ENCODE measurements at regions not wholly inside any gene's neighbourhood (a gene's known extent, or its start where the extent isn't known, plus 50 kb on each side); places are given as distances from the start of the nearest gene placed in this dataset.

- no peak overlapping the region for H2AFZ ChIP-seq (ENCODE audit: control insufficient read depth, low read length)
- H3K9me1 ChIP-seq (ENCODE audit: control insufficient read depth, extremely low read depth, insufficient read depth, low read length) = no peaks in the 10 kb centered on the region
- no peaks in the 10 kb centered on the region for H3K36me3 ChIP-seq (ENCODE audit: control insufficient read depth in 2 of 2, extremely low read depth in 1 of 2, insufficient read depth in 2 of 2, low read length in 2 of 2)
- no peaks in the 10 kb centered on the region for H3K4me1 ChIP-seq (ENCODE audit: control insufficient read depth, extremely low read depth, insufficient read depth, low read length)
- no peak overlapping the region for H3K27ac ChIP-seq (ENCODE audit: control insufficient read depth, insufficient read depth, low read length)
- DNase-seq (ENCODE audit: low read depth, low spot score) (no peak), FAIRE-seq (no peak)
- no peak overlapping the region for H3K4me2 ChIP-seq (ENCODE audit: control insufficient read depth, extremely low read depth, insufficient read depth, low read depth, low read length)
- H4K20me1 ChIP-seq (ENCODE audit: control insufficient read depth, extremely low read depth, insufficient read depth, low read length) = no peaks in the 10 kb centered on the region
- no peaks in the 10 kb centered on the region for H3K79me2 ChIP-seq (ENCODE audit: control insufficient read depth, insufficient read depth, low read length)
- no peaks in the 10 kb centered on the region for H3K9me3 ChIP-seq (ENCODE audit: control insufficient read depth, low read depth, low read length)
- dilution Hi-C loops (cut with MboI; ENCODE audit: extremely low pct_ligation_motif_present, low sequenced_read_pairs) = no loop called here
- TF ChIP-seq EZH2 (IDR thresholded peaks at IDR 0.05; ENCODE audit: low read length) (no peak), CTCF (optimal IDR thresholded peaks at IDR 0.05 in 1 of 3, IDR thresholded peaks at IDR 0.05 in 1 of 3, conservative IDR thresholded peaks at IDR 0.05 in 1 of 3; ENCODE audit: extremely low read depth in 1 of 3, insufficient read depth in 2 of 3, low read length in 3 of 3) (no peak)
- no peaks in the 10 kb centered on the region for H3K27me3 ChIP-seq (ENCODE audit: control insufficient read depth, extremely low read depth, insufficient read depth, low read length)
- H3K4me3 ChIP-seq (ENCODE audit: control insufficient read depth in 2 of 3, extremely low read depth in 1 of 3, insufficient read depth in 2 of 3, low read depth in 1 of 3, low read length in 3 of 3) = no peak overlapping the region
- no peak overlapping the region for H3K9ac ChIP-seq (ENCODE audit: control insufficient read depth, extremely low read depth, insufficient read depth, low read length)
These were observed 866.0 kb upstream of the NR2F2 start for GRCh38 chr15:95464509-95464908.

DNA sequence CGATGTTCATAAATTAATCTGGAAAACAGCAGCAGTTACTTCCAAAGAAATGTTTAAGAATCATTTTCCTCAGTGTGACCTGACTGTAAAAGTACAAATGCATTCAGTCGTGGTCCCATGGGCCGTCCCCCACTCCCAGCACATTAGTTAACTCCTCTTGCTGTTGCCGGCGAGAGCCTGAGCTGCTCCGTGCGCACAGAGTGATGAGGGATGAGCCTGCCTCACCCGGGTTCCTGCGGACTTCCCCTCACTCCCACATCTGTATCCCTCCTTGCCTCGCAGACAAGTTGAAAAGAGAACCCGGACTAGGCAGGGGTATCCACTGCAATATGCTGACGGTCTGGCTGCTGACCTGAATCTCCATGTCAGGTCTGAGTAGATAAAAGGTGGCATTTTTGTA is 861.7 kb upstream of the NR2F2 start:
- FAIRE-seq = no peak
- no peak overlapping the region for H2AFZ ChIP-seq (ENCODE audit: control insufficient read depth, low read length)
- dilution Hi-C loops (cut with MboI; ENCODE audit: extremely low pct_ligation_motif_present, low sequenced_read_pairs) = no loop called here
- H3K27me3 ChIP-seq (ENCODE audit: control insufficient read depth, extremely low read depth, insufficient read depth, low read length) = no peaks in the 10 kb centered on the region
- H3K27ac ChIP-seq (ENCODE audit: control insufficient read depth, insufficient read depth, low read length) = no peak overlapping the region
- TF ChIP-seq CTCF (optimal IDR thresholded peaks at IDR 0.05 in 1 of 3, IDR thresholded peaks at IDR 0.05 in 1 of 3, conservative IDR thresholded peaks at IDR 0.05 in 1 of 3; ENCODE audit: extremely low read depth in 1 of 3, insufficient read depth in 2 of 3, low read length in 3 of 3) = no peak
- H3K79me2 ChIP-seq (ENCODE audit: control insufficient read depth, insufficient read depth, low read length) = no peaks in the 10 kb centered on the region
- H3K36me3 ChIP-seq (ENCODE audit: control insufficient read depth in 2 of 2, extremely low read depth in 1 of 2, insufficient read depth in 2 of 2, low read length in 2 of 2) = no peaks in the 10 kb centered on the region
- no peak overlapping the region for H3K4me3 ChIP-seq (ENCODE audit: control insufficient read depth in 2 of 3, extremely low read depth in 1 of 3, insufficient read depth in 2 of 3, low read depth in 1 of 3, low read length in 3 of 3)
- no peak overlapping the region for H3K9ac ChIP-seq (ENCODE audit: control insufficient read depth, extremely low read depth, insufficient read depth, low read length)
- no peaks in the 10 kb centered on the region for H3K9me1 ChIP-seq (ENCODE audit: control insufficient read depth, extremely low read depth, insufficient read depth, low read length)
- DNase-seq (ENCODE audit: low read depth, low spot score) = no peak
- H4K20me1 ChIP-seq (ENCODE audit: control insufficient read depth, extremely low read depth, insufficient read depth, low read length) = no peaks in the 10 kb centered on the region
- H3K9me3 ChIP-seq (ENCODE audit: control insufficient read depth, low read depth, low read length) = no peaks in the 10 kb centered on the region
- no peak overlapping the region for H3K4me2 ChIP-seq (ENCODE audit: control insufficient read depth, extremely low read depth, insufficient read depth, low read depth, low read length)
- H3K4me1 ChIP-seq (ENCODE audit: control insufficient read depth, extremely low read depth, insufficient read depth, low read length) = no peaks in the 10 kb centered on the region

Data from keratinocyte (primary cell).